GDM1 (cell line): ENCODE measurements at regions not wholly inside any gene's neighbourhood (a gene's known extent, or its start where the extent isn't known, plus 50 kb on each side); places are given as distances from the start of the nearest gene placed in this dataset.
A peak's percentile ranks its signal among the peaks of the same experiment; 100 is the strongest.

Source experiments
- DNase-seq: peaks from one replicate; lab custom pipeline; 2025; lab: John Stamatoyannopoulos, UW

GRCh38 chr9:26742828-26743476, 149.7 kb downstream of the CAAP1 start:
- DNase-seq: no peak

- no peak for DNase-seq
These were observed 157.4 kb downstream of the CAAP1 start for GRCh38 chr9:26735160-26735559.

- DNase-seq: no peak
These were observed 163.4 kb downstream of the CAAP1 start for GRCh38 chr9:26729187-26729586.

GRCh38 chr9:26727471-26727870, 165.1 kb downstream of the CAAP1 start:
- no peak for DNase-seq

- no peak for DNase-seq
These were observed 167.0 kb downstream of the CAAP1 start for GRCh38 chr9:26725573-26725972.

GRCh38 chr9:26723486-26723885, 169.1 kb downstream of the CAAP1 start:
- no peak for DNase-seq

GRCh38 chr9:26722755-26723154, 169.8 kb downstream of the CAAP1 start:
- no peak for DNase-seq

GRCh38 chr9:26710008-26710407, 182.6 kb downstream of the CAAP1 start:
- DNase-seq: no peak

- no peak for DNase-seq
These were observed 186.4 kb downstream of the CAAP1 start for GRCh38 chr9:26706223-26706622.

GRCh38 chr9:26695298-26695622, 197.3 kb downstream of the CAAP1 start:
- DNase-seq: no peak

GRCh38 chr9:26694381-26695297, 198.0 kb downstream of the CAAP1 start:
- DNase-seq: no peak

GRCh38 chr9:26689041-26689440, 203.6 kb downstream of the CAAP1 start:
- no peak for DNase-seq

- DNase-seq: peak; percentile 42
These were observed 205.2 kb downstream of the CAAP1 start for GRCh38 chr9:26687421-26687820.

- no peak for DNase-seq
These were observed 206.8 kb downstream of the CAAP1 start for GRCh38 chr9:26685818-26686217.

- no peak for DNase-seq
These were observed 208.6 kb downstream of the CAAP1 start for GRCh38 chr9:26684029-26684428.

- no peak for DNase-seq
These were observed 209.7 kb downstream of the CAAP1 start for GRCh38 chr9:26682796-26683496.

- DNase-seq: no peak
These were observed 210.6 kb downstream of the CAAP1 start for GRCh38 chr9:26682041-26682440.

- no peak for DNase-seq
These were observed 214.5 kb downstream of the CAAP1 start for GRCh38 chr9:26677965-26678706.

- DNase-seq: no peak
These were observed 217.6 kb downstream of the CAAP1 start for GRCh38 chr9:26675035-26675434.

GRCh38 chr9:26673261-26673660, 219.3 kb downstream of the CAAP1 start:
- DNase-seq: no peak

GRCh38 chr9:26669701-26670670, 222.6 kb downstream of the CAAP1 start:
- DNase-seq: peak; percentile 67
